ENCODE measurements at regions not wholly inside any gene's neighbourhood (a gene's known extent, or its start where the extent isn't known, plus 50 kb on each side); places are given as distances from the start of the nearest gene placed in this dataset.

GRCh38 chr12:124149287-124149686 lies 145.6 kb upstream of the RFLNA start:
- TF ChIP-seq ZNF274 (IDR thresholded peaks at IDR 0.05; ENCODE audit: borderline replicate concordance, extremely low read depth, low read length) (no peak), POLR2AphosphoS5 (IDR thresholded peaks at IDR 0.05; ENCODE audit: low read depth, low read length) (no peak), POLR2A (IDR thresholded peaks at IDR 0.05; ENCODE audit: control extremely low read depth in 1 of 2, low read depth in 2 of 2, low read length in 2 of 2) (no peak), CTCF (IDR thresholded peaks at IDR 0.05; ENCODE audit: control extremely low read depth in 1 of 3, insufficient read depth in 1 of 3, low read depth in 1 of 3, low read length in 3 of 3) (no peak), SP2 (IDR thresholded peaks at IDR 0.05; ENCODE audit: low read length) (no peak), FOSL1 (IDR thresholded peaks at IDR 0.05; ENCODE audit: insufficient read depth, low read depth, low read length) (no peak), SIN3A (conservative IDR thresholded peaks at IDR 0.05 in 1 of 2, IDR thresholded peaks at IDR 0.05 in 1 of 2; ENCODE audit: low read depth in 1 of 2, low read length in 2 of 2) (no peak), EP300 (IDR thresholded peaks at IDR 0.05; ENCODE audit: borderline replicate concordance in 1 of 2, low read depth in 2 of 2, low read length in 2 of 2) (no peak), SAP30 (IDR thresholded peaks at IDR 0.05; ENCODE audit: insufficient read depth, insufficient replicate concordance, low read length) (no peak), BACH1 (IDR thresholded peaks at IDR 0.05; ENCODE audit: low read length) (no peak)
